ENCODE measurements at regions not wholly inside any gene's neighbourhood (a gene's known extent, or its start where the extent isn't known, plus 50 kb on each side); places are given as distances from the start of the nearest gene placed in this dataset.

- in situ Hi-C loops (cut with MboI) (no loop called here), intact Hi-C loops (cut with micrococcal nuclease; ENCODE audit: unreplicated experiment) (no loop called here)
- WGBS (ENCODE audit: insufficient coverage, insufficient replicate concordance, low lambda C conversion rate, missing lambda C conversion rate) = 40% methylated on average over 3 of the region's 3 CpGs
- ChIA-PET POLR2A (no interaction called here), RAD21 (ENCODE audit: unreplicated experiment) (no interaction called here), CTCF (no interaction called here), SMC1A (ENCODE audit: uncharacterized antibody, unreplicated experiment) (no interaction called here)
- no peak for DNase-seq (ENCODE audit: low read depth, low spot score)
- no peaks in the 10 kb centered on the region for H4K20me1 ChIP-seq (ENCODE audit: control insufficient read depth, insufficient read depth)
- no peak overlapping the region for H2AFZ ChIP-seq (ENCODE audit: control insufficient read depth, low read depth, low read length)
- no peaks in the 10 kb centered on the region for H3K27me3 ChIP-seq (replicated peaks in 1 of 2; ENCODE audit: control insufficient read depth in 2 of 2, insufficient read depth in 2 of 2, low read length in 1 of 2)
- no TSS peak for BruUV-seq (replicated peaks)
- FAIRE-seq = no peak
- no peaks in the 10 kb centered on the region for H3K79me2 ChIP-seq (ENCODE audit: control insufficient read depth, insufficient read depth, low read length)
- no peak for ATAC-seq
- no peaks in the 10 kb centered on the region; the same call in 2 of the 3 replicates for H3K9me3 ChIP-seq (replicated peaks; ENCODE audit: control insufficient read depth, insufficient read depth, low read length)
- H3K27ac ChIP-seq (ENCODE audit: control insufficient read depth, insufficient read depth) = no peak overlapping the region
- no peak overlapping the region for H3K9ac ChIP-seq (ENCODE audit: control insufficient read depth, insufficient read depth, low read length)
- H3K4me1 ChIP-seq (ENCODE audit: control insufficient read depth, insufficient read depth, low read length) = no peaks in the 10 kb centered on the region
- H3K4me3 ChIP-seq = no peak overlapping the region
- H3K36me3 ChIP-seq (ENCODE audit: control insufficient read depth in 2 of 2, insufficient read depth in 2 of 2, low read length in 1 of 2) = no peaks in the 10 kb centered on the region
- H3K4me2 ChIP-seq (ENCODE audit: control insufficient read depth, insufficient read depth) = no peak overlapping the region
- TF ChIP-seq IKZF1 (conservative IDR thresholded peaks at IDR 0.05) (no peak), BHLHE40 (IDR thresholded peaks at IDR 0.05; ENCODE audit: borderline replicate concordance in 1 of 2, low read depth in 2 of 2, low read length in 1 of 2) (no peak), CREM (IDR thresholded peaks at IDR 0.05; ENCODE audit: low read depth) (no peak), EZH2 (IDR thresholded peaks at IDR 0.05; ENCODE audit: borderline replicate concordance, control insufficient read depth, low read depth, low read length) (no peak), DPF2 (IDR thresholded peaks at IDR 0.05) (no peak), SUPT20H (IDR thresholded peaks at IDR 0.05; ENCODE audit: borderline replicate concordance, control insufficient read depth, low read depth, low read length) (no peak), E2F8 (IDR thresholded peaks at IDR 0.05; ENCODE audit: low read depth, partially characterized antibody) (no peak), JUNB (IDR thresholded peaks at IDR 0.05) (no peak), HCFC1 (IDR thresholded peaks at IDR 0.05; ENCODE audit: low read length) (no peak)
Observed at GRCh38 chr14:89088530-89088929, 264.1 kb downstream of the TTC8 start.
